Ectodermal cell (in vitro differentiated cells): ENCODE measurements at regions not wholly inside any gene's neighbourhood (a gene's known extent, or its start where the extent isn't known, plus 50 kb on each side); places are given as distances from the start of the nearest gene placed in this dataset.

Source experiments
- H3K27ac ChIP-seq: 2 replicates; pipeline ENCODE4 v1.7.0; 2013; ENCODE audit warnings: mild to moderate bottlenecking, low read depth, low read length; ENCODE audit not compliant: insufficient read depth, poor library complexity, severe bottlenecking
- H3K27me3 ChIP-seq: 2 replicates; pipeline ENCODE4 v1.7.0; 2013; ENCODE audit warnings: mild to moderate bottlenecking, low read length; ENCODE audit not compliant: insufficient read depth, control insufficient read depth, poor library complexity, severe bottlenecking
- H3K36me3 ChIP-seq: one replicate; pipeline ENCODE4 v1.7.0; 2013; ENCODE audit warnings: low read length; ENCODE audit not compliant: control insufficient read depth, insufficient read depth
- H3K4me1 ChIP-seq: one replicate; pipeline ENCODE4 v1.7.0; 2013; ENCODE audit warnings: low read length; ENCODE audit not compliant: control insufficient read depth, insufficient read depth
- H3K4me3 ChIP-seq: 2 replicates; pipeline ENCODE4 v1.7.0; 2013; ENCODE audit warnings: low read depth, low read length, control low read depth; ENCODE audit not compliant: insufficient read depth
- H3K9me3 ChIP-seq: 2 replicates; pipeline ENCODE4 v1.7.0; 2013; ENCODE audit warnings: mild to moderate bottlenecking, low read length, moderate library complexity; ENCODE audit not compliant: control insufficient read depth
- WGBS, 2 experiments: methylation state at CpG; one replicate each; pipeline ENCODE4 v1.1.7; 2013; ENCODE audit warnings: missing lambda C conversion rate in 2 of 2; 5-methylcytosine and 5-hydroxymethylcytosine counted together

DNA sequence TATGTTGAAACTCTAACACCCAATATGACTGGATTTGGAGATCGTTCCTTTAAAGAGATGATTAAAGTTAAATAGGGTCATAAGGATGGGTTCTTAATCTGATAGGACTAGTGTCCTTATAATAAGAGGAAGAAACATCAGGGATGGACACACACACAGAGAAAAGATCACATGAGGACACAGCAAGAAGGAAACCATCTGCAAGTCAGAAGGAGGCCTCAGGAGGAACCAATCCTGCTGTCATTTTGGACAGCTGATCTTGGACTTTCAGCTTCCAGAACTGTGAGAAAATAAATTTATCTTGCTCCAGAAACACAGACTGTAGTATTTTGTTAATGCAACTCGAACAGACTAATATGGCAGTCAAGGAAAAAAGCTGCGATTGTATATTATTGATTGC, 631.5 kb downstream of the PCDH7 start:
- Histone ChIP-seq H3K9me3 (no peaks in the 10 kb centered on the region), H3K27me3 (no peaks in the 10 kb centered on the region), H3K36me3 (no peaks in the 10 kb centered on the region), H3K27ac (no peak overlapping the region), H3K4me3 (no peak overlapping the region), H3K4me1 (no peaks in the 10 kb centered on the region)
- 63 to 86% methylated on average over 1 to 2 of the region's 3 CpGs for WGBS, 2 experiments

DNA sequence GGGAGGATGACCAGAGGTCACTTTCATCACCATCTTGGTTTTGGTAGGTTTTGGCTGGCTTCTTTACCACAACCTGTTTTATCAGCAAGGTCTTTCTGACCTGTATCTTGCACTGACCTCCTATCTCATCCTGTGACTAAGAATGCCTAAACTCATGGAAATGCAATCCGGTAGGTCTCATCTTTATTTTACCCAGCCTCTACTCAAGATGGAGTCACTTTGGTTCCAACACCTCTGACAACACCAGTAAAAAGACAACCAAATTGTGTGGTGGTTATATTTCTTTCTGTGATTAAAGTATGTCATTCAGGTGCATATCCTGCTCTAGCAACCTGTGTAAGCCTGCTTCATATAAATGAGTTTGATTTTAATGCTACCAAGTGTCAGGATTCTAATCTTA, 636.7 kb downstream of the PCDH7 start:
- Histone ChIP-seq H3K36me3 (no peaks in the 10 kb centered on the region), H3K9me3 (no peaks in the 10 kb centered on the region), H3K27me3 (no peaks in the 10 kb centered on the region), H3K4me3 (no peak overlapping the region), H3K27ac (no peak overlapping the region), H3K4me1 (no peaks in the 10 kb centered on the region)
- 96 to 100% methylated on average over 1 of the region's 1 CpG for WGBS, 2 experiments

- Histone ChIP-seq H3K36me3 (no peaks in the 10 kb centered on the region), H3K27me3 (no peaks in the 10 kb centered on the region), H3K9me3 (no peaks in the 10 kb centered on the region), H3K27ac (no peak overlapping the region), H3K4me1 (no peaks in the 10 kb centered on the region), H3K4me3 (no peak overlapping the region)
- 95 to 100% methylated on average over 1 of the region's 1 CpG for whole genome bisulfite sequencing, 2 experiments
Observed at GRCh38 chr4:31360786-31361185, 640.6 kb downstream of the PCDH7 start.

DNA sequence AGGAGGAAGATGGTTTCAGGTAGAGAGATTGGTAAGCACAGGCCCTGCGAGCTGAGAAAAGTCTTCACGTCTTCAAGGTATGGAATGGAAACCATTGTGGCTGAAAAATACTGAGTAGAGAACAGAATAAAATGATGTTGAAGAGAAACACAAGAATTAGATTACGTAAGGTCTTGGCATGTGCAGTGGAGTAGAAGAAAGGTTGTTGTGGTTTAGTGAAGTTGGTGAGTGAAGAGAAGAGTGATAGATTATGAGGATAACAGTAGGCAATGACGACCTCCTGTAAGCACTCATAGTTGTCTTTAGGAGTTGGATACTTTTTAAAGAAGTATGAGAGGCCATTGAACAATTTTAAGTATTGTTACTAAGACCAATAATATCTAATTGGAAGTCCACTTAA, 642.6 kb downstream of the PCDH7 start:
- Histone ChIP-seq H3K27ac (no peak overlapping the region), H3K27me3 (no peaks in the 10 kb centered on the region), H3K36me3 (no peaks in the 10 kb centered on the region), H3K9me3 (no peaks in the 10 kb centered on the region), H3K4me1 (no peaks in the 10 kb centered on the region), H3K4me3 (no peak overlapping the region)
- WGBS, 2 experiments, result 92 to 95% methylated on average over 4 of the region's 4 CpGs

- 67% methylated on average over 6 of the region's 6 CpGs for WGBS, 2 experiments
- H3K27me3 ChIP-seq, result no peaks in the 10 kb centered on the region
- H3K9me3 ChIP-seq, result no peaks in the 10 kb centered on the region
- no peaks in the 10 kb centered on the region for H3K4me1 ChIP-seq
- H3K4me3 ChIP-seq, result no peak overlapping the region
- H3K27ac ChIP-seq, result no peak overlapping the region
- no peaks in the 10 kb centered on the region for H3K36me3 ChIP-seq
Observed at GRCh38 chr4:31365006-31365690, 645.0 kb downstream of the PCDH7 start.

DNA sequence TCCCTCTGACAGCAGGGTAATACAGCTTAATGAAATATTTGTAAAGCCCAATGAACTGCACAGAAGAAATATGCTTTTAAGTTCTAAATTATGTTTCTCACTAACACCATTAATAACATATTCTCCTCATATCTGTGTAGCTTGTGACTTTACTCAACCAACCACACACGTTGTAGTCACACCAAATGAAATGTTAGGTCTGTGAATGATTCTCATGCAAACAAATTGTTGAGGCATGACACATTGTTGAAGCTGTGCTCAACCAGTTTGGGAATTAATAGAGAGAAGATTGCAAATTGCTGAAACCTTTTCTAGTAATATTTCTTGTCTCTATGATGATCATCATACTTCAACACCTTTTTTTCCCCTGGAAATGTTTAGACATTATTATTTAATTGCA, 645.9 kb downstream of the PCDH7 start:
- no peak overlapping the region for H3K4me3 ChIP-seq
- H3K4me1 ChIP-seq, result no peaks in the 10 kb centered on the region
- no peak overlapping the region for H3K27ac ChIP-seq
- H3K9me3 ChIP-seq, result no peaks in the 10 kb centered on the region
- H3K27me3 ChIP-seq, result no peaks in the 10 kb centered on the region
- no peaks in the 10 kb centered on the region for H3K36me3 ChIP-seq
- 78 to 80% methylated on average over 1 of the region's 1 CpG for WGBS, 2 experiments

DNA sequence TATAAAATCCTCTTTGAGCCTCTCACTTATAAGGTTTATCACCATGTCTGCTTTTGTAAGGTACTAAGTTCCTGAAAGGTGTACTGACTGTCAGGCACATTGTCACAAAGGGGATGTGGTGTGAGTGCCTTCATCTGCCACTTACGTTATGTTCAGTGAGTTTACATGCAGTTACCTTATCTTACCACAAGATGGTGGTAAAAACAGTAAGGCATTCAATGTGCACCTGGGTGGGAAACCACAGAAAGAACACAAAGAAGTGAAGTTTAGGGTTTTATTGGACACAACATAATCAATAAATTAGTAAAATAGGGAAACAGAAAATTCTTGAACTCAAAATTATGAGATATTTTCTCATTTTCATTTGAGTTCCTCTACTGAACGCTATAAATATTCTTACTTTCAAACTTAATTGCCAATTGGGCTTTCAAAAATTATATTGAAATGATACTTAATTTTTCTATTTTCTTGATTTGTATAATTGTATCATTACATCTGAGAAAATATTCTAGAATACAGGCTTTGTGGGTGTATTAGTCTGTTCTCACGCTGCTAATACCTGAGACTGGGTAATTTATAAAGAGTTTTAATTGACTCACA, 650.8 kb downstream of the PCDH7 start:
- Histone ChIP-seq H3K9me3 (no peaks in the 10 kb centered on the region), H3K4me3 (no peak overlapping the region), H3K36me3 (no peaks in the 10 kb centered on the region), H3K27ac (no peak overlapping the region), H3K4me1 (no peaks in the 10 kb centered on the region), H3K27me3 (no peaks in the 10 kb centered on the region)
- WGBS, 2 experiments, result 70% methylated on average over 3 of the region's 3 CpGs; no CpG with 5 or more reads in 1 of the 2 experiments

DNA sequence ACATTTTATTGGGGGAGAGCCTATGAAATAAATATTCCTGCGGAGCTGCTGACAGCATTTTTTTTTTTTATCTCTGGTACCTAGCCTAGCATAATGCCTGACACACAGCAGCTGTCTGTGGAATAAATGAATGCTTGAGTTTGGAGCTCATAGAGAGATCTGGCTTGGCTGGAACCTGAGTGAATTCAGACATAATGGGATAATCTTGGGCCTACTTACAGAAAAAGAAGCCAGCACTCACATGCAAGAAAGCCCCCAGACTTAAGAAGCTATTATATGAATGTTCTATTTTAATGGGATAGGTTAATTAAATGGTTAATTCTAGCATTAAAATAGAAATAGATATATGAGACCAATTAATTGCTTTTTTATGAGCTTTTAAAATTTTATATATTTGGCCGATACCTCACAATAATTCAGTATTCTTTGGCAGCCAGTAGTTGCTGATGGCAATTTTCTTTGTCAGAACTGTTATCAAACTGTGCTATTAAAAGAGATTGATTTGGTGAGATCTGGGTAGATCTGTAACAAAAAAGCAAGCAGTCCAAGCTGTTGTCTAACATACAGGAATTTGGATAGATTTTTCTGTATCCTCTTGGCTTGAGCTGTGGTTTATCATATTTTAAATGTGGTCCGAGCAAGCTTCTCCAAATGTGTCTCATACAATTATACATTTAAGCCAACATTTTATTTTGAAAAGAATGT, 654.2 kb downstream of the PCDH7 start:
- Histone ChIP-seq H3K4me3 (no peak overlapping the region), H3K9me3 (no peaks in the 10 kb centered on the region), H3K27ac (no peak overlapping the region), H3K36me3 (no peaks in the 10 kb centered on the region), H3K4me1 (no peaks in the 10 kb centered on the region), H3K27me3 (no peaks in the 10 kb centered on the region)
- 100% methylated on average over 2 to 3 of the region's 3 CpGs for WGBS, 2 experiments

DNA sequence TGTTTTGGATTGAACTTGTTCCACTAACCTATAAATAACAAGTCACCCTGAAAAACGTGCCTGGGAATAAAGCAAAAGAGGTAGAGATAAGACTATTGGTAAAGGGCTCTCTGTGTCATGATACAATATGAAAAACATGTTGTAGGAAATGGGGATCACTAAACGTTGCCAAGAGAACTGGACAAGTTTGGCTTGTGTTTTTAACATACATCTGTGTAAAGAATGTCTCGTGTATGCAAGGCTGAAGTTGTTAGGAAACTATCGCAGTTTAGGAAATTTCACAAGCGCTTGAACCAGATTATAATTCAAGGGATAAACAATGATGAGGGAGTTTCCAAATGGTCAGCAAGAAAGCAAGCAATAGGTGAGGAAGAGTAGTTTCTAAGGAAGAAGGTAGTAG, 655.8 kb downstream of the PCDH7 start:
- Histone ChIP-seq H3K4me1 (no peaks in the 10 kb centered on the region), H3K9me3 (no peaks in the 10 kb centered on the region), H3K27ac (no peak overlapping the region), H3K36me3 (no peaks in the 10 kb centered on the region), H3K4me3 (no peak overlapping the region), H3K27me3 (no peaks in the 10 kb centered on the region)
- 94 to 96% methylated on average over 5 of the region's 5 CpGs for WGBS, 2 experiments

- Histone ChIP-seq H3K27me3 (no peaks in the 10 kb centered on the region), H3K9me3 (no peaks in the 10 kb centered on the region), H3K4me3 (no peak overlapping the region), H3K4me1 (no peaks in the 10 kb centered on the region), H3K27ac (no peak overlapping the region), H3K36me3 (no peaks in the 10 kb centered on the region)
- WGBS, 2 experiments, result 95 to 96% methylated on average over 2 of the region's 2 CpGs
Observed at GRCh38 chr4:31379364-31379763, 659.2 kb downstream of the PCDH7 start.
